GM18868 (cell line): ENCODE measurements at regions not wholly inside any gene's neighbourhood (a gene's known extent, or its start where the extent isn't known, plus 50 kb on each side); places are given as distances from the start of the nearest gene placed in this dataset.

ENCODE experiments used
- ATAC-seq: cut with Tn5 transposase; IDR thresholded peaks from one replicate; pipeline ENCODE4 v1.9.1; 2021; ENCODE audit warnings: mild to moderate bottlenecking, moderate library complexity; ENCODE audit not compliant: unreplicated experiment

DNA sequence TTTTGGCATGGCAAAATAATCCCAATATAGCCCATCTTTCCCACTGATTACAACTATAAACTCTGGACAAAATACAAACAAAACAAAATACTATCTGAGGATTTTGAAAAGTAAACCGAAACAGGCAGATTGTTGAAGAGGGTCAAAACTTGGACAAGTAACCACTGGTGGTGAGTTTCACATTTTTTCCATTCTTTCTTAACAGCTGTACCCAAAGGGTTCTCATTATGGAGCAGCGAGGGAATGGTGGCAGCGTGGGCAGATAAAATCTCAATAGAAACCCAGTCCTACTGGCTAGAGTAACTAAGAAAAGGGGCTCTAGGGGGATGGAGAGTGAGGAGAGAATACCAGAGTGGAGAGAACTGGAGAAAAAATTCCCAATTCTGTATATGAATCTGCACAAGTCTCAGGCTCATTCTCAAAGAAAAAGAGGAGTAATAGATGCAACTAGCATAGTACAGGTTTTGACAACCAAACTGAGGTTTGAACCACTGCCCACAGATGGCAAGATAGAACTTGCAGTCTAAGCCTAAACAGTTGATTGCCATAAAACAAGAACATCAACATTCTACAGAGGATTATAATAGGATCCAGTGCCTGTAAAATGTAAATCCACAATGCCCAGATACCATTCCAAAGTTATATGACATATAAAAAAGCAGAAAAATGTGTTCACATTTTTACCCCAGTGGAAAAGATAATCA, 284.5 kb downstream of the KCNRG start:
- no peak for ATAC-seq

DNA sequence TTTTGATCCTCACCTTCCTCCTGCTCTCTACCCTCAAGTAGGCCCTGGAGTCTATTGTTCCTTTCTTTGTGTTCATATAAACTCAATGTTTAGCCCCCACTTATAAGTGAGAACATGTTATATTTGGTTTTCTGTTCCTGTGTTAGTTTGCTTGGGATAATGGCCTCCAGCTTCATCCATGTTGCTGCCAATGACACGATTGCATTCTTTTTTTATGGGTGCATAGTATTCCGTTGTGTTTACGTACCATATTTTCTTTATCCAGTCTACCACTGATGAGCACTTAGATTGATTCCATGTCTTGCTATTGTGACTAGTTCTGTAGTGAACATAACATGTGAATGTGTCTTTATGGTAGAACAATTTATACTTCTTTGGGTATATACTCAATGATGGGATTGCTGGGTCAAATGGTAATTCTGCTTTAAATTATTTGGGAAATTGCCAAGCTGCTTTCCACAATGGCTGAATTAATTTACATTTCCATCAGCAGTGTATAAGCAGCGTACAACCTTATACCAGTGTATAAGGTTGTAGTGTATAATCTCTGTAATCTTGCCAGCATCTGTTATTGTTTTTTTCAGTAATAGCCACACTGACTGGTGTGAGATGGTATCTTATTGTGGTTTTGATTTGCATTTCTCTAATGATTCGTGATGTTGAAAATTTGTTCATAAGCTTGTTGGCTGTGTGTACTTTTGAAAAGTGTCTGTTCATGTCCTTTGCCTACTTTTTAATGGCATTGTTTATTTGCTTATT, 288.9 kb downstream of the KCNRG start:
- ATAC-seq = no peak

DNA sequence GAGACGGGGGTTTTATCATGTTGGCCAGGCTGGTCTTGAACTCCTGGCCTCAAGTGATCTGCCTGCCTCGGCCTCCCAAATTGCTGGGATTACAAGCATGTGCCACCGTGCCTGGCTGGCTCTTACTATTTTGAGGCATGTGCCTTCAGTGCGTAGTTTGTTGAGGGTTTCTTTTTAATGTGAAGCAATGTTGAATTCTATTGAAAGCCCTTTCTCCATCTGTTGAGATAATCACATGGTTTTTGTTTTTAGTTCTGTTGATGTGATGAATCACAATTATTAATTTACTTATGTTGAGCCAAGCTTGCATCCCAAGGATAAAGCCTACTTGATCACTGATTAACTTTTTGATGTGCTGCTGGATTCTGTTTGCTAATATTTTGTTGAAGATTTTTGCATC, 290.9 kb downstream of the KCNRG start:
- no peak for ATAC-seq

DNA sequence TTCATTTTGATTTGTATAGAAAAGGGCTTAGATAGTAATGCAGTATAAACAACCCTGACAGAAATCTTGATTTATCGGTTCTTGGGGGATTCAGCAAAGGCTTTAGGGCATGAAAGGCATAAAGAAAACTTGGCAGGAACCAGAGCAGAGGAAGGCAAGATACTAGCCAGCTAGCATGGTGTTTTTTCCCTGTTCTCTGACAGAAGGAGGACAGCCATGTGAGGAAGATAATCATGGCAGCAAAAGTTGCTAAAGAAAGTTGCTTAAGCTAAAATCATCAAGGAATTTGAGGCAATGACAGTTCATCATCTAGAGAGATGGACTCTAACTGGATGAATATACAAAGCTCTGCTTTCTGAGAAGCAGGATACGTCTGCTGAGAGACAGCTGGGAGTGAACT, 294.1 kb downstream of the KCNRG start:
- no peak for ATAC-seq

DNA sequence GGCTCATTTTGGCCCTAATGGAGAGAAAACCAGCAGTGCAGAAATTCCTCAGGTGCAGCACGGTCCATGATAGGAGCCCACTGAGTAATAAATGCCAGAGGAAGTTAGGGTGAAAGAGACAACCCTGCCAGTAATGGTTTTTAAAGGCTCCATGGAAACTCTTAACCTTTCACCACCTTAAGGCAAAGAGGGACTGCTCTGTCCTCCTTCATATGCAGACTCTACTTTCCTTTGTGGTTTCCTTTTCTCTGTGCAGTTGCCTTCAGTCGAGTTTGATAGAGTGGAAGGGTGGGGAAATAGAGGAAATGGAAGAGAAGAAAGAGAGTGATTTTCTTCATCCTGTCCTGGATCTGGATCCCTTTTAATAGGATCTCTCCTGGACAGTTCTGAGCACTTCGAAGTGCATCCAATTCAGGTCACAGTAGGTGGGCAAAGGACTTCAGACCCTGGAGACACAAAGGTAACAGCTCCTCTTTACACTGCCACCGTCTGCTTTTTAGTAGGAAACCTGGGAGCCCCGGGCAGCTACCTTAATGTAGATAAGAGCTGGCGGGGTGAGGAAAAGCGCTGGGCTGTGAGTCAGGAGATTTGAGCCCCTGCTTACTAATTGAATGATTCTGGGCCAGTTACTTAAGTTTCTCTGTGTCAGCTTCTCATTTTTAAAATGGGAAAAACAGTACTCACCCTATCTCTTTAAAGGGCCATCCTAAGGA, 294.8 kb downstream of the KCNRG start:
- ATAC-seq = no peak

DNA sequence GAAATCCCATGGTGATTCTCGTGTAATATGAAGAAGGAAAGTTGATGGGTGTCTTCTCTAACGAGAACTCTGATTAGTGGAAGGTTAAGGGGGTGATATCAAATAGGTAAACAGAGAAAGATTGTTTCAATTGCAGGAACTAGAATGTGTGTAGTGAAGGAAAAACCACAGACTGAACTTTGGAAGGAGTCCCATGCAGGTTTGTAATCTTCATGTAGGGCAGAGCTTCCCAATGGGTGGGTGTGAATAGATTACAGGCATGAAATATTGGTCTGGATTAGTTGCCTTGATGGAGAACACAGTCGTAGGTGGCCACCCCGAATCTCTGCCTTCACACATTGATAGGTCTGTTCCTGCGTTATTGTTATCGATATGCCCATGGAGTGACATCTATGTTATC, 295.5 kb downstream of the KCNRG start:
- ATAC-seq = no peak

DNA sequence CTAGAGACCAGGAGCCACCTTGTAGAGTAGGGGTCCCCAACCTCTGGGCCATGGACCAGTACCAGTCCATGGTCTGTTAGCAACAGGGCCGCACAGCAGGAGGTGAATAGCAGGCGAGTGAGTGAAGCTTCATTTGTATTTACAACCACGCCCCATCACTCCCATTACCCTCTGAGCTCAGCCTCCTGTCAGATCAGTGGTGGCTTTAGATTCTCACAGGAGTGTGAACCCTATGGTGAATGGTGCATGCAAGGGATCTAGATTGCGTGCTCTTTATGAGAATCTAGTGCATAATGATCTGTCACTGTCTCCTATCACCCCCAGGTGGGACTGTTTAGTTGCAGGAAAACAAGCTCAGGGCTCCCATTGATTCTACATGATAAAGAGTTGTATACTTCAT, 303.6 kb downstream of the KCNRG start:
- ATAC-seq = no peak

DNA sequence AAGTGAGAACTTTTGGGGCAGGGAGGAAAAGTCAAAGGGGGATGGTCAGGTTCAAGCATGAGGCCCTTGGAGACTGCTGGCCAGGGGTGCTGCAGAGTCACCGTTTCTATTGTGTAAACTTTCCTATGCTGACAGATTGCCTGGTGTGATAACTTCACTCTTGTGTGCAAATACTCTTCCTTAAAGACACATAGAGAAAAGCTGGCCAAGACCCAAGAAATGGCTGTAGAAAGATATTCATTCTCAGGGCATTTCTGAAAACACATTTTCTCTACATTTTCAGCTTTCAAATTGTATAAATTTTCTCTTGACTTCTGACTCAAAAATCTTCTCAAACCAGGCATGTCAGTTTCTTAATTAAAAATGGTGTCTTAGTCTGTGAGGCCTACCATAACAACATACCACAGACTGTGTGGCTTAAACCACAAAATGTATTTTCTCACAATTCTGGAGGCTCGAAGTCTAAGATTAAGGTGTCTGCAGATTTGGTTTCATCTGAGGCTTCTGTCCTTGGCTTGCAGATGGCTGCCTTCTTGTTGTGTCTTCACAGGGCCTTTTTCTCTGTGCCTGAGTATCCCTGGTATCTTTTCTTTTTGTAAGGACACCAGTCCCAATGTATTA, 304.5 kb downstream of the KCNRG start:
- no peak for ATAC-seq

DNA sequence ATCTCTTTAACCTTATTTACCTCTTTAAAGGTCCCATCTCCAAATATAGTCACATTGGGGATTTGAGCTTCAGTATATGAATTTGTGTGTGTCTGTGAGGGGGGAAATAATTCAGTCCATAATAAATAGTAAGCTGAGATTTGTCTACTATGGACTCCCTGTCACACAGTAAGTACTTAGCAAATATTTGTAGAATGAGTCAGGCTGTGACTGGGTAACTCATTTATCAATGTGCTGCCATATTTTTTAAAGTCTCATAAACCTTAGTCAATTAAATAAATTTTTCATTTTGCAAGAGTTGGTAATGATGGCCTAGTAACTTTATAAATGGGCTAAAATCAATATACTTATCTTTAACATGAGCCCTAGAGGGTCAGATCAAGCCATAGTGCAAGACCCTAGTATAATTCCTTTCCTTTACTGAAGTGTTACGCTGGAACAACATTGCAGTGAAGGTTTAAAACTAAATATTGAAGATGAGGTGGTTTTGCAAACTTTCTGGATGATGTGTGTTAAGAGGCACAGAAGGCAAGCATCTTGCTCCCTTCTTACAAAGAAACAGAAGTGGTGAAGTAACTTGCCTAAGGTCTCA, 305.1 kb downstream of the KCNRG start:
- ATAC-seq = no peak

DNA sequence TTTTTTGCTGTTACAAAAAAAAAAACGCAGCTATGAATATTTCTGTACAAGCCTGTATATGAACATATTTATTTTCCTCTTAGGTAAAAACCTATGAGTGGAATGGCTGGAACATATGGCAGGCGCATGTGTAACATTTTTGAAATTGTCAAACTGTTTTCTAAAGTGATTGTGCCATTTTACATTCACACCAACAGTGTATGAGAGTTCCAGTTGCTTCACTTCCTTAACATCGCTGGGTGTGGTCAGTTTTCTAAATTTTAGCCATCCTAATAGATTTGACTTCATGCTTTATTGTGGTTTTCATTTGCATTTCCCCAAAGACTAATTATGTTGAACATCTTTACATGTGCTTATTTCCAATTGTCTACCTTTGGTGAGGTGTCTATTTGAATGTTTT, 306.8 kb downstream of the KCNRG start:
- ATAC-seq = no peak

DNA sequence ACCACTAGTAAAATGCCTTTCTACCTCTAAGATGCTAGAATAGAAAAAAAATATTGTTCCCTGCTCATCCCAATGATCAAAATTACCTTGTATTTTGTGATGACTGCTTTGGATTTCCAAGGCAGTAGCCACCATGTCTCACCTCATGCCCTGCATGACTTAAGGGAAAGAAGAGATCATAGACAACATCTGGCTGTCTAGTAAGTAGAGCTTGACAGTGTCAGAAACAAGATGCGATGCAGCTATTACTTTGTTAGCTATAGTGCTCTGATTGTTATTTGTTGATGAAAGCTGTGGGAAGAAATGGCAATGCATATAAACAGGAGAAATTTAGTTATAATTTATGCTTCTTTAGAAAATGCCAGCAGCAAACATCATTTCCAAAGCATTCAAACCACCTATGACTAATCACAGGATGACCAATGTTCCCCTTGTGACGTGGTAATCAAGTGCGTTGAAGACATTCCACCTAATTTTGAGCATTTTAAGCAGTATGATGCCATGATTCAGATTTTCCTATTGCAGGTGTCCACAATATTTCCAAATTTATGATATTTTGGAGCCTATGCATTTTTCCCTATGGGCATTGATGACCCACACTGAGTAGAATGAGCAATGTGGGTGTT, 308.3 kb downstream of the KCNRG start:
- no peak for ATAC-seq

DNA sequence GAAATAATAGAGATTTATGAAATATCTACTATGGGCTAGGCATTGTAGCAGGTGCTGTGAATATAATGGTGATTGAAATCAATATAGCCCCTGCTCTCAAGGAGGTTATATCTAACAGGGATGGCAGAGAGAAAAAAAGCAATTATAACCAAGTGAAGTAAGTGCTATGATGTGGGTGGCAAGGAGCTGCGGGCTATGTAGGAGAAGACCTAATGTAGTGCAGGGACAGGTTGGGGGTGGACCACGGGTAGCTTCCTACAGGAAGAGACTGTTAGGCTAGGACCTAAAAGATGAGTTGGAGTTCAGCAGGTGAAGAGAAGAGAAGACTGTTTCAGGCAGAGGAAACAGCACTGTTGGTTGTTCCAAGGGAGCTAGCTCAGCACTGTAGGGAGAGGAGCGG, 311.0 kb downstream of the KCNRG start:
- no peak for ATAC-seq

DNA sequence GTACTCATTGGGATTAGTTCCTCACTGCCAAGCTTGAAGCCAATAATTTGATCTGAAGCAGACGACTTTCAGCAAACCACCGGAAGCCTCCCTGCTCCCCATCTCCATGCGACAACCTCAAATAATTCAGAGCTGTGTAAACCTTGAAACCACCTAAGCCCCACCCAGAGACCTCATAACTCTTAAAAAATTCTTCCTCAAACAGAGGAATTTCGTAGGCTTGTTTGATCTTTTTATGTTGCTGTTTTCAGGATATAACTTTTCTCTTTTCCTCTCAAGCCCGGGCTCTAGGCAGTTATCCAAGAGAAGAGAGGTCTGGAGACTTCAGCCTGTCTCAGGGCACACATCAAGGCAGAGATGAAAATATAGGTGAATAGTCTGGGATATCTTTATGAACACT, 311.6 kb downstream of the KCNRG start:
- no peak for ATAC-seq

DNA sequence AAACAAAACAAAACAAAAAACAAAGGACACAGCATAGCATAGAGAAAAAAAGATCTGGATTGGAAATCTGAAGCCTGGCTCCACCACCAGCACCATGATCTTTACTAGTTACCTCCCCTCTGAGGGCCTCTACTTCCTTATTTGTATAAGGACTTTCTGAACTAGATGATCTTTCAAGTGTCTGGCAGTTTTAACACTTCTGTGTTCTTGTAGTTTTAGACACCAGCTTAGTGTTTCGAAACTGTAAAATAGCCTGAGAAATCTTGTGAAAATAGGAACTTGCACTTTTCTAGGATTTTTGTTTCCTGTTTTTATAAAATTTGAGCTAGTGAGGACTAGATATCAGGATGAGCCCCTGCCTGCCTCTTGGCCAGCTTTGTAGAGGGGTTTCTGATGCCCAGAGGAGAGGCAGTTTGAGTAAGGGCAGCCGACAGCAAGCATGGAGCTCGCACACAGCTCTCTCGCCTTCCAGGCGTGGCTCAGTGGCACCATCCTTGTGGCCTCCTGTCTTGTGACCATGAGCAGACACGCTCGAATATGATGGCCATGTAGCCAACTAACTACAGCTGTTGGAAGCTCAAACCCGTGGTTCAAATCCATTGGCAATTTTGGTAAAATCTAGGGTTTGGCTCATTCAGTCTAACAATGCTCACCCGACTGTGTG, 319.0 kb downstream of the KCNRG start:
- no peak for ATAC-seq

DNA sequence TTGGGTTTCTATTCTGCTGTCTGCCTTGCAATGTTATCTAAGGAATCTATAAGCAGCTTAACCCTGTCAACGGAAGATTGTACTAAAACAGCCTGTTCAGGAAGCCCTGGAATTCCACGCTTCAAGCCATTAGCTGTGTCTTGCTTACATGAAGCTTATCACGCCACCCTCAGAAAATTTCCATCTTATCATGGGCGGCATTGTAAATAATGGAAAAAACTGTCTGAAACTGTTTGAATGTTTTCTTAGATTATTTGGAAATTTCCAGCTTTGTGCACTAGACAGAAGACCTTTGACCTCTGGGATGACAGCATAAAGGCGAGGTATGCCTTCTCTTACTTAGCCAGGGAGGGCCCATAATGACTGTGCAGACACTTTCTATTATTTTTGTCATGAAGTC, 319.7 kb downstream of the KCNRG start:
- no peak for ATAC-seq

DNA sequence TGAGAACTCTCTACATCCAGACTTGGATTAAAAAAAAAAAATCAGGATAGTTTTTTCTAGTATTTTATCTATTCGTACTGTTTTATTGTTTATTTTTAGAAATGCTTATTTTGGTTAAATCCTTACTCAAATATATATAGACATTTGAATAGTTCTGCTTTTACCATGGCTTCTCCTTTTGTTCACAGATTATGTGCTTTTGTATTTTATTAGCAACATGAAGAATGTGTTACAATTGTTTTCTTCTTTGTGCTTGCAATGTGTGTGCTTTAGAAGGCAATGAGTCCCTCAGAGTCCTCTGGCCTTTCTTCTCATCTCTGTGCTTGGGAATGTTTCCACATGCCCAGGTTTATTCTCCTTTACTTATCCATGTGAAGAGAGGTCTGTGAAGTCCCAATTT, 324.0 kb downstream of the KCNRG start:
- ATAC-seq = no peak

DNA sequence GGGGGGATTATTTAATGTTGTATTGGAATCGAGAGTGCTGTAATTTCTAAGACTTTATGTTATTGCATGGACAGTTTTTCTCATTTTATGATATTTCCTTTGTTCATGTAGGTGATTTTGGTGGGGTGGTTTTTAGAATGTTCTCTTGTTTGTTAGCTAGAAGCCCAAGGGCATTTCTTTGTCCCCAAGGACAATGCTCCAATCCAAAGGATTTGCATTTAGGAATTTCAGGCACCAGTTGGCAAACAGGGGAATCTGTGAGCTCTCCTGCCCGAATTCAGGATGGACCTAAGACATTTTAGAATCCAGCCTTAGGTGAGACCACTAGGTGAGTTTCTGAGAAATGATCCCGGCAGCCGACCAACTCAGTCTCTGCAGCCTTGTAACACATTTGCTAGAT, 324.9 kb downstream of the KCNRG start:
- ATAC-seq = no peak

DNA sequence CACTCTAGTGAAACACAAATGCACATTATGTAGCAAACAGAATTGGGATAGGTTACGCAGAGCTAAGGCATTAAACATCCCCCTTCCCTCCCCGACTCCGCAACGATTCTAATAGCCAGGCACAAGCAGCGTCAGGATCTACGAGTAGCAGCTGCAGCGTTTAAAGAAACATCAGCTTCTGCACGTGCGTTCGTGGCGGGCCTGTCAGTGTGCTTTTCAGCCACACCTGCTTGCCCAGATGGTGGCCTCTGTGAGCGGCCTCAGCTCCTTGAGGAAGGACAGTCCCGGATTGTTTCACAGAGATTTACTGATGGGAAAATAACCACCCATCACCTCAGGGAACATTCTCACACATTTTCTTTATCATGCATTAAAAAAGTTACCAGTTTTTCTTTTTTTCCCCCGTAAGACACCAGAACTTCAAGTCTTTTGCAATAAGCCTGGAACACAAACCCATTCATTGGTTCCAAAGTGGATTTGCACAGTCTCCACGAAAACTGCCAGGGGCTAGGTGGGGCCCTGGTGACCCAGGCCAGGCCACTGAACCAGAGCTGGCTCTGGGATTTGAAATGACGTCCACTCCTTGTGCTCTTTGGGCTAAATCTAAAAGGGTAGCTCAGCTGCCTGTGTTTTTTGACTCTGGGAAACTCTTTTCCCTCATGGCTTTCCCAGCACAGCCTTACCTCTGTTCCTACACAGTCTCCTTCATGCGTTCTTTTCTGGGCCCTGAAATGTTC, 325.5 kb downstream of the KCNRG start:
- no peak for ATAC-seq

DNA sequence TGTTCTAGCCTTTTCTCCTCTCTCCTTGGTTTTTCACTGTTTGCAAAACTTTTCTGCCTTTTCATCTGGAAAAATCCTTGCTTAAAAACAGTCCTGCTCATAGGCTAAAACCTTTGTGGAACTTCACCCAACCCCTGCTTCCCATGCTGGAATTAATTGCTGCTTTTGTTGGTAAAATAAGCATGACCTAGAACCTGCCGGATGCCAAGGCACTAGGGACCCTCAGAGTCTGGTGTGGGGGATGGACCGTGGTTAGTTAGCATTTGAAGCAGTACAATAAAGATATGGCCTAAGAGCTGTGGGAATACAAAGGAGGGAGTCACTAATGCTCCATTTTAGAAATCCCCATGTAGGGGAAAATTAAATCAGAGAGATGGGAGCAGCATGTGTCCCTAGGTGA, 326.3 kb downstream of the KCNRG start:
- no peak for ATAC-seq

DNA sequence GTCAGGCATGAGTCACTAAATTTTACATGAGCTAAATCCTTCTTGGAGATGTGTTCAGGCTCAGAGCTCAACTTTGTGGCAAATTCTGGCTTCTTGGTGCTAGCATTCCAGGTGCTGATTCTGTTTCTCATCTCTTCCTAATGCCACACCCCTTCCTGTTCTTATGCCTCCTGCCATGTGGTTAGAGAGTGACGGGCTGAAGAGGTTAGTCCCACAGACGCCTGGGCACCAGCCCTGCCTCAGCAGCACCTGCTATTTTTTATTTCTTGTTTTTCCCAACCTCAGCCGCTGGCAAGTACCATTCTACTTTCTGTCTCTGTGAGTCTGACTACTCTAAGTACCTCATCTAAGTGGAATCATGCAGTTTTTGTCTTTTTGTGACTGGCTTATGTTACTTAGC, 329.5 kb downstream of the KCNRG start:
- no peak for ATAC-seq
